Astrocyte of the cerebellum (primary cell): ENCODE measurements at regions not wholly inside any gene's neighbourhood (a gene's known extent, or its start where the extent isn't known, plus 50 kb on each side); places are given as distances from the start of the nearest gene placed in this dataset.
"Not testable (repeated sequence)": the region's sequence is repeated elsewhere in the genome, so short reads cannot be mapped to it uniquely, and the experiment has no call there.

ENCODE experiments used
- DNase-seq: peaks from one replicate; pipeline ENCODE4 v3.0.0-alpha.2; 2011; ENCODE audit warnings: low read depth
- H3K4me3 ChIP-seq: 2 replicates; pipeline ENCODE4 v1.5.1; 2011; ENCODE audit warnings: mild to moderate bottlenecking, low read depth, low read length, moderate library complexity
- CTCF ChIP-seq: IDR thresholded peaks from 2 replicates; pipeline ENCODE4 v1.5.1; 2012; ENCODE audit warnings: low read length, low read depth, moderate library complexity, mild to moderate bottlenecking; ENCODE audit errors: missing control alignments
- in situ Hi-C: cut with HindIII; loops from 2 replicates; pipeline ENCODE4 v1.10.0; 2017; ENCODE audit warnings: low sequenced_read_pairs

GRCh38 chr4:33104273-33104672 lies 2384.1 kb downstream of the PCDH7 start:
- no peak overlapping the region for H3K4me3 ChIP-seq
- in situ Hi-C loops: no loop called here
- TF ChIP-seq CTCF: no peak
- no peak for DNase-seq

GRCh38 chr4:33107814-33108213 lies 2387.6 kb downstream of the PCDH7 start:
- in situ Hi-C loops: no loop called here
- no peak for DNase-seq
- H3K4me3 ChIP-seq: no peak overlapping the region
- no peak for TF ChIP-seq CTCF

- DNase-seq: no peak
- no peak overlapping the region for H3K4me3 ChIP-seq
- TF ChIP-seq CTCF: no peak
- in situ Hi-C loops: no loop called here
These were observed 2390.9 kb downstream of the PCDH7 start for GRCh38 chr4:33111117-33111516.

GRCh38 chr4:33116871-33117270 lies 2396.7 kb downstream of the PCDH7 start:
- H3K4me3 ChIP-seq: no peak overlapping the region
- in situ Hi-C loops: no loop called here
- TF ChIP-seq CTCF: no peak
- DNase-seq: no peak

GRCh38 chr4:33126002-33126401 lies 2405.8 kb downstream of the PCDH7 start:
- no peak overlapping the region for H3K4me3 ChIP-seq
- DNase-seq: no peak
- TF ChIP-seq CTCF: no peak
- in situ Hi-C loops: no loop called here

- in situ Hi-C loops: not testable (repeated sequence)
These were observed 2410.5 kb downstream of the PCDH7 start for GRCh38 chr4:33130662-33131061.

GRCh38 chr4:33133723-33134122 lies 2413.6 kb downstream of the PCDH7 start:
- no peak overlapping the region for H3K4me3 ChIP-seq
- no peak for TF ChIP-seq CTCF
- DNase-seq: no peak
- in situ Hi-C loops: no loop called here

More at GRCh38 chr4:33130662-33131061, 2410.5 kb downstream of the PCDH7 start:
- not testable (repeated sequence) for H3K4me3 ChIP-seq, DNase-seq
